ENCODE measurements at regions not wholly inside any gene's neighbourhood (a gene's known extent, or its start where the extent isn't known, plus 50 kb on each side); places are given as distances from the start of the nearest gene placed in this dataset.

DNA sequence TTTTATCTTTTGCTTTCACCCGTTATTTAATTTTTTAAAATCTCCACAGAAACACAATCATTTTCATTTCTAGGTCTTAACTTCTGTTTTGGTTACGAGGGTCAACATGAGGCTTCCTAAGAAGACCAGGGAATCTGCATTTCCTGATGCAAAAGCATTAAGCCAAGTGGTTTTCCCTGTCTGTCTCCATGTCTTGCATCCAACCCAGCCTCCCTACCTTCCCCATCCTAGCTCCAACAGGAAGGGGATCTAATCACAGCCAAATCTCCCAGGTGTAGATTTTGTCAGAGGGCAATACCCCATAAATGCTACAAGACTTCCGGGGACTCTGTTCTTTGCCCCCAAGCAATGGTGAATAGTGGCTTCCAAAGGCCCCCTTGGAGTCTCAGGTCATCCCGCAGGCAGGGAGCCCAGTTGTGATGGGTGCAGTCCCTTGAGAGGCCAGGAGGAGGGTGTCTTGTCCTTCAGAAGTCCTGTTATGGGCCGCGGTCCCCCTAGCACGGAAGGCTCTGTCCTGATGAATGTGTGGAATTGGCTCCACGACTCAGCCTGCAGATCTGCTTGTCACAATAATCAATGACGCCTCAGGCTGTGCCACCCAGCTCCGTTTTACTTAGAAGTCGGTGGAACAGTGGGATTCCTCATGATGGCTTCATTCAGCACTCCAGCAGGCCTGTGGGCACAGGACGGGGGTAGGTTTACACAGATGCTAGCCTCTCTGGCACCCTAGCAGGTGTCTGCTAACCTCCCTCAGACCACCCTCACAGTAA is 141.1 kb downstream of the RGS9 start:
- intact Hi-C loops (cut with micrococcal nuclease) = loop anchor here (1.0 kb wide), 1 partner anchor 887 kb away; no protein-coding TSS in a partner anchor

DNA sequence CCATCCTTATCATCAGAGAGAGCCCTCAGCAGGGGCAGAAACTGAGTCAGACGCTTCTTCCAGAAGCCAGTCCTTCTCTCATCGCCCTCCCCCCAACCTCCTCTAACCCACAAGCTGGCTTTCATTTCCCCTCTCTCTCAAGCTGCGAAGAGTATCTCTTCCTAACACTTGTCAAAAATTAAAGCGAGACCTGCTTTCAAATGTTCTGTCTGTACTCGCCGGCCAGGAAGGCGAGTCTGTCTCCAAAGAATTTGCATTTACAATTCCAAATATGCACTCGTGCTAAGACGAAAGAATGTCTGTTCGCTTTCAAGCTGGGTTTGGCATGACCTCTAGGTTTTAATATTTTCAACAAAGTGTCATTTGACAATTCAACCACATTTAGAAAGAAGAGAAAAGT is 140.4 kb downstream of the RGS9 start:
- intact Hi-C loops (cut with micrococcal nuclease) = no loop called here

Measured in T-helper 2 cell treated with Interferon-gamma antibody and Interleukin-4, amounts not matched to agents 100 ng/mL and 5 ng/mL, for 36 hours (primary cell).